Body of pancreas (tissue), 4 donors: ENCODE measurements at regions not wholly inside any gene's neighbourhood (a gene's known extent, or its start where the extent isn't known, plus 50 kb on each side); places are given as distances from the start of the nearest gene placed in this dataset.

Experiments
- CTCF ChIP-seq, 7 experiments: fragments of 450-650 bp in 4 of 7; fragments of 200-600 bp in 3 of 7; sonication (generic) in 3 of 7; IDR thresholded peaks; one replicate each; pipeline ENCODE4 v1.5.1; 2016 to 2019; ENCODE audit warnings: antibody characterized with exemption in 7 of 7
- POLR2A ChIP-seq, 3 donors: fragments of 450-650 bp; IDR thresholded peaks; one replicate each; pipeline ENCODE4 v1.6.1; 2016; ENCODE audit warnings: antibody characterized with exemption in 3 of 3, mild to moderate bottlenecking in 2 of 3

GRCh38 chr3:177746337-177746933, 549.2 kb upstream of the TBL1XR1 start:
- TF ChIP-seq CTCF (IDR thresholded peaks at IDR 0.05) (no peak), POLR2A (IDR thresholded peaks at IDR 0.05) (no peak)
